Hematopoietic multipotent progenitor cell treated with erythropoietin and hydrocortisone succinate and interleukin-3 and kit ligand, for 17 days (in vitro differentiated cells): ENCODE measurements at regions not wholly inside any gene's neighbourhood (a gene's known extent, or its start where the extent isn't known, plus 50 kb on each side); places are given as distances from the start of the nearest gene placed in this dataset.

ENCODE experiments used
- DNase-seq: peaks from one replicate; pipeline ENCODE4 v3.0.0-alpha.2; 2015; ENCODE audit warnings: low spot score

DNA sequence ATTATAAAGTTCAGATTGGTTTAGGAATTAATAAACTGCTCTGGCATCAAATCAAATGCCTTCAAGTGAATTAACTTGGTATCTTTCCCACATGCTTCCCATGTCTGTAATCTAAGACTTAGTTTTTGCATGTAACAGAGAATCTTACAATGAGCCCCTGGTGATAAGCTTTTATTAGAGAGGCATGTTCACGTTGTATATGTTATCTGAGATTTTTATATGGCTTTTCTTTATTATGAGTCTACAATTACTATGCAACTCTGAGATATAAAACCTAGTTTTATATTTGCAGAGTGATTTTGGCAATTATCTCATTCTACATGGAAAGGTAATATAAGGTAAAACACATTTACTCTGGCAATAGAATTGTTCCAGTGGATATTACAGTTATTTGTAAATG lies 1578.4 kb upstream of the IGFBP7 start:
- DNase-seq: no peak

DNA sequence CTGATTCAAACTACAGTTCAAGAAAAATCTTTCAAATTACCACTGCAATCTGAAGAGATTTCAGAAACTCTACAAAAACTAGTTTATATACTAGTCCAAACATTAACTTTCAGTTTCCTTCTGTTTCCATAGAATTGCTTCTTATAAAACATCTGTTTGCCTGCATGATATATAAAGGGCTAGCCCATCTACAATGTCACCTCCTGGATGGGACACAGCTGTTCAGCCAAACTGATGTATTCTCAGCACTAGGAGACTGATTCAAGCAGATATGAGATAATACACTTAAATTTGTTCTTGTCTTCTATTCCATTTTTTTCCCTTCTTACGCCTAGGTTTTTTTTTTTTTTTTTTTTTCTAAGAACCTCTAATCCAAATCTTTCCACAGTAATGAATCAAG lies 1569.7 kb upstream of the IGFBP7 start:
- DNase-seq: no peak

GRCh38 chr4:58679051-58679450 lies 1568.9 kb upstream of the IGFBP7 start:
- DNase-seq: no peak

GRCh38 chr4:58669783-58670182 lies 1559.6 kb upstream of the IGFBP7 start:
- no peak for DNase-seq

- DNase-seq: no peak
These were observed 1555.5 kb upstream of the IGFBP7 start for GRCh38 chr4:58665649-58666048.

- DNase-seq: no peak
These were observed 1548.5 kb upstream of the IGFBP7 start for GRCh38 chr4:58658701-58659100.

GRCh38 chr4:58653251-58653650 lies 1543.1 kb upstream of the IGFBP7 start:
- DNase-seq: no peak

GRCh38 chr4:58649226-58649625 lies 1539.0 kb upstream of the IGFBP7 start:
- DNase-seq: no peak

DNA sequence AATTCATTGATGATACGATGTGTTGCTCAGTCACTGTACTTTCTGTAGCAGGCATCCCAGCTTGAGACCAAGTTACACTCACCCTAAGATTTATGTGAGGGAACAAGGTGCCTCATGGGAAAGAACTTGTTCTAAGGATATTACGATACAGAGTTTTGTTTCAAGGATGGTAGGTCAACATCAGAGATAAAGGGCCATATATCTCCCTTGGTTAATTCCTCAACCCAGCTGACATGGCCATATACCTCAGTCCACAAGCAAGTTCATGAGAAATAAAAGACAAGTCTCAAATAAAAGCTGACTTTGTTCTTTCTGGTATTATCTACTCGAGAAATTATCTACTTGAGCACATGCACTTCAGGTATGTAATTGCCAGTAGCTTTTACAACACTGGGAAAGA lies 1535.9 kb upstream of the IGFBP7 start:
- no peak for DNase-seq

DNA sequence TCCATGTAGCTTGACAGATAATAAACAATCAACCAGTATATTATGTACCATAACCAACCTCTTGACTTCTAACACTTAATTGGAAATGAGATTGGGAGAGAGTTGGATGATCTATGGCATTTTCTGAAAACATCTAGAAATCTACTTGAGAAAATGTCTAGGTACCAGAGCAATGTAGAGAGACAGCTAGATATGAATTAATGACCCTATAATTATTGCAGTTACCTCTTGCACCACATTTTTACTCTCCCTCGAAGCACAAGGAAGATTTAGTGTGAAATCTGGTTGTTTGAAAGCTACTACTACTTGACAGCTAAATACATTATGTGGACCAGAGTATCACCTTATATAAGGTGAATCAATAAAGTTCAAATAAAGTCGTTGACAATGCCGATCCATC lies 1534.4 kb upstream of the IGFBP7 start:
- no peak for DNase-seq

- no peak for DNase-seq
These were observed 1526.2 kb upstream of the IGFBP7 start for GRCh38 chr4:58636381-58636780.

DNA sequence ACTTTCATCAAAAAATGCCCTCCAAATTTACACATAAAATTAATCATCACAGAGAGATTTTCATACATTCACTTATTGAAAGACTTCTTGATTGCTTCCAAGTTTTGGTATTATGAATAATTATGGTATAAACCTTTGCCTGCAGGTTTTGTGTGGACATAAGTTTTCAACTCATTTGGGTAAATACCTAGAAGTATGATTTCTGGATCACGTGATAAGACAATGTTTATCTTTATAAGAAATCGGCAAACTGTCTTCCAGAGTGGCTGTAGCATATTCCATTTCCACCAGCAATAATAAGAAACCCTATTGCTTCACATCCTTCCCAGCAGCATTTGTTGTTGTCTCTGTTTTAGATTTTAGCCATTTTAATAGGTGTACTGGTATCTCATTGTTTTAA lies 1507.0 kb upstream of the IGFBP7 start:
- no peak for DNase-seq

- DNase-seq: no peak
These were observed 1500.8 kb upstream of the IGFBP7 start for GRCh38 chr4:58611012-58611411.

GRCh38 chr4:58606303-58606702 lies 1496.1 kb upstream of the IGFBP7 start:
- DNase-seq: no peak

GRCh38 chr4:58603951-58604350 lies 1493.8 kb upstream of the IGFBP7 start:
- no peak for DNase-seq

DNA sequence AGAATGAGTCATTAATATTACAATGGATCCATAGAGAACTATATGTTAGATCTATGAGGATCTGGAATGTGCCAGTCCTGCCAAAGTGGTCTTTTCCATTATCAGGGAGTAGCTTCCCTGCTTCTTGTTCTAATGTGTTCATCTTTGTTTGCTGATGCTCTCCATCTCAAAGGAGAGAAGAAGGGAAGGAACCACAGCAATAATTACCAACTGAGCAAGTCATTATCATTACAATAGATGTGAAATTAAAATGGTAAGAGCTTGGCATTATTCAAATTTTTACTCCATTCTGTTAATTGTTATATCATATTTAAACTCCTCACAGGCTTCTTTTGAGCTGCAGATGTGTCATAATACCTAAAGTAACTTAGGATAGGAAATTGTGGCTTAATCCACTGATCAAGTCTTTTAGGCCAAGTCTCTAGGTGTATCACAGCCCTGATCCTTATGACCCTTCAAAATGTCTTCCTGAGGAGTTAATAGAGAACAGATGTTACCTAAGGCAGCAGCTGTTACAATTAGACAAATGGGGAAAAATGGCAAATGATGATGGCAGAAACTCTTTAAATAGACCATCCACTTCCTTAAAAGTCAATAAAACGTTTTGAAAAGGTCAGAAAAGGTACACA lies 1492.7 kb upstream of the IGFBP7 start:
- no peak for DNase-seq

GRCh38 chr4:58602022-58602421 lies 1491.8 kb upstream of the IGFBP7 start:
- no peak for DNase-seq

GRCh38 chr4:58600290-58600689 lies 1490.1 kb upstream of the IGFBP7 start:
- no peak for DNase-seq

GRCh38 chr4:58590722-58591121 lies 1480.5 kb upstream of the IGFBP7 start:
- no peak for DNase-seq

DNA sequence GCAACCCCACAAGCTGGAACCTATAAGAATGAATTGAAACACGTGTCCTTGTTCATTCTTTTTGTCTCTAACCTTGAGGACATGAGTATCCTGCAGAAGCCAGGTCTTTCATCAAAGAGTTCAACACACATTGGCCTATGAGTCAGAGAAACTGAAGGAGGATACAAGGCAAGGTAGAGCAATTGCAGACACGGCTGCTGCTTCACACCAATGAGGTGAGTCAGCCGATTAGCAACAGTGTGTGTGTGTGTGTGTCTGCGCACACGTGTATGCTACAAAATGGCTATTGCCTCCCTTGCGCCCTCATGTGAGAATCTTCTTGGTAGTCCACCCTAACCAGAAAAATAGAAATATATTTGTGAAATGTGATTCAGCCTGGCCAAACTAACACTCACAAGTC lies 1477.7 kb upstream of the IGFBP7 start:
- no peak for DNase-seq

GRCh38 chr4:58566260-58566659 lies 1456.1 kb upstream of the IGFBP7 start:
- no peak for DNase-seq

DNA sequence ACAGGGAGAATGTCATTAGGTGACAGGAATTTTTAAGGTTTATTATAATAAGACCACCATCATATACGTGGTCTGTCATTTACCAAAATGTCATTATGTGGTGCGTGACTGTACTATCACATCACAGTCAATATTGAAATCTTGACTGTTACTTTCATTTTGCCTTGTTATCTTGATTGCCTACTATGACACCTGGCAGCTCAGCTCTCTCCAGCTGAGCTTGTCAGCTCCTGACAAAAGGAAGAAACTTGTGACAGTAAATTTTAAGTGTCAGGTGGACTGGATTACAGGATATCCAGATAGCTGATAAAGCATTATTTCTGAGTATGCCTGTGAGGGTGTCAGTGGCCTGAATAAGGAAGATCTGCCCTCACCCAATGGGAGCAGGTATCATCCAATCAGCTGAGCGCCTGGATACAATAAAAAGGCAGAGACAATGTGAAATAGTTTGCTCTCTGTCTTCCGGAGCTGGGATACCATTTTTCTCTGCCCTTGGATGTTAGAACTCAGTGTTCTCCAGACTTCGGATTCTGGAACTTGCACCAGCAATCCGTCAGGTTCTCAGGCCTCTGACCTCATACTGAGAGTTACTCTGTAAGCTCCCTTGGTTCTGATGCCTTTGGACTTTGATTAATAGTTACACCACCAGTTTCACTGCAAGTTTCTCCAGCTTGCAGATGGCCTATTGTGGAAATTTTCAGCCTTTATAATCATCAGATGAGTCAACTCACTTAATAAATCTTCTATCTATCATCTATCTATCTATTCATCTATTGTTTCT lies 1454.7 kb upstream of the IGFBP7 start:
- DNase-seq: no peak

DNA sequence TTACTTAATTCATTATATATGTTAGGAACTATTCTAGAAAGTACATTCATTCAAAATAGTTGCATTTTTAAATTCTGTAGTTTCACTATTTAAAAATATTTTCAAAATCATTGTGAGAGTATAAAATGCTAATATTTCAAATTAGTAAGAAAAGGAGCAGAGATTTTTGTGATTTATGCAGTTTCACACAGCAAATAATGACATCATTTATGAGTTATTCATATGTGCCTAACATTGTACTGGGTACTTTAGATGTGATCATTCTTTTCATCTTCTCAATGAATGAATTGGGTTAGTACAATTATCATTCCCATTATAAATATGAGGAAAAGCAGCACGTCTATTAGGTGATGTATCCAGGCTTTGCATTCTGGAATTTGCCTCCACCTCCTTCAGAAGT lies 1451.0 kb upstream of the IGFBP7 start:
- no peak for DNase-seq

DNA sequence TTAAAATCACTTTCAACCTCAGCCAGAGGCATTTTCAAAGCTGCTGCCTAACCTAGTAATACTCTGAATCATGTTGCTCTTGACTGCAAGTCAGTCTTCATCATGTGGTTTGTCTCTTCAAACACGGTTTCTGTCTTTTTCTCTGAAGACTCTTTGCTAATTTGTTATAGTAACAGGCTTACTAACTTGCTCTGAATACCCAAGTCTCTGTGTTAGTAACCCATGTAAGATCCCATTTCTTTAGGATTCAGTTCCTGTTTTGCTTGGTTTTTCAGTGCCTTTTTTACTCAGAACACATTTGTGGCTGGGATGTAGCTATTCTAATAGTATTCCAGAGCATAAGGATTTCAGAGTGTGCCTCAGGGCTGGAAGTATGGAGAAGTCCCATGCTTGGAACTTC lies 1450.6 kb upstream of the IGFBP7 start:
- DNase-seq: no peak
